ENCODE measurements at regions not wholly inside any gene's neighbourhood (a gene's known extent, or its start where the extent isn't known, plus 50 kb on each side); places are given as distances from the start of the nearest gene placed in this dataset.
"Not testable (repeated sequence)": the region's sequence is repeated elsewhere in the genome, so short reads cannot be mapped to it uniquely, and the experiment has no call there.

GRCh38 chr15:24435075-24435820, 240.3 kb upstream of the NPAP1 start:
- H3K9me3 ChIP-seq; H3K27ac ChIP-seq; H3K27me3 ChIP-seq; intact Hi-C loops (cut with DNase I); H3K9ac ChIP-seq (ENCODE audit: low read depth in 2 of 2, low read length in 2 of 2); H3K4me3 ChIP-seq; H3K4me1 ChIP-seq; H3K36me3 ChIP-seq: not testable (repeated sequence)
- DNase-seq: peak; percentile 35

DNA sequence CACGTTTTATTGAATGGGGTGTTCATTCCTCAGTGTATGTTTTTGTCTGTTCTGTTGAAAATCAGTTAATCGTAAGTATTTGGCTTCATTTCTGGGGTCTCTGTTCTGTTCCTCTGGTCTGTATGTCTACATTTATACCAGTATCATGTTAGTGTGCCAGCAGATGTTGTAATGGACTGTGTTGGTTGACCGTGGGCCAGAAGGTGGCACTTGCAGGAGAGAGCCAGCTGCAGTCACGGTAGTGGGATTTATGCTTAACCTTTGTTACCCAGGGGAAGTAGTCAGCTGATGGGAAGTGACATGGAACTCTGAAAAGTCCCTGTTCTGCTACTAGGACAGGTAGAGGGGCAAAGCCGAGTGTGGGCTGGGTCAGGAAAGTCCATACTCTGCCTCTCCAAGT, 238.3 kb upstream of the NPAP1 start:
- H3K4me1 ChIP-seq; H3K27ac ChIP-seq; intact Hi-C loops (cut with DNase I); H3K4me3 ChIP-seq; H3K27me3 ChIP-seq; H3K36me3 ChIP-seq; DNase-seq; H3K9me3 ChIP-seq; H3K9ac ChIP-seq (ENCODE audit: low read depth in 2 of 2, low read length in 2 of 2): not testable (repeated sequence)

GRCh38 chr15:24437735-24438134, 237.8 kb upstream of the NPAP1 start:
- DNase-seq; H3K4me1 ChIP-seq; H3K9ac ChIP-seq (ENCODE audit: low read depth in 2 of 2, low read length in 2 of 2); H3K27me3 ChIP-seq; H3K4me3 ChIP-seq; H3K36me3 ChIP-seq; H3K27ac ChIP-seq; intact Hi-C loops (cut with DNase I); H3K9me3 ChIP-seq: not testable (repeated sequence)

GRCh38 chr15:24477107-24478025, 198.2 kb upstream of the NPAP1 start:
- DNase-seq; intact Hi-C loops (cut with DNase I); H3K27ac ChIP-seq; H3K4me1 ChIP-seq; H3K4me3 ChIP-seq; H3K9me3 ChIP-seq; H3K36me3 ChIP-seq; H3K9ac ChIP-seq (ENCODE audit: low read depth in 2 of 2, low read length in 2 of 2); H3K27me3 ChIP-seq: not testable (repeated sequence)

GRCh38 chr15:24485885-24486567, 189.5 kb upstream of the NPAP1 start:
- H3K4me1 ChIP-seq; H3K27ac ChIP-seq; H3K9ac ChIP-seq (ENCODE audit: low read depth in 2 of 2, low read length in 2 of 2); DNase-seq; intact Hi-C loops (cut with DNase I); H3K27me3 ChIP-seq; H3K4me3 ChIP-seq; H3K9me3 ChIP-seq; H3K36me3 ChIP-seq: not testable (repeated sequence)

DNA sequence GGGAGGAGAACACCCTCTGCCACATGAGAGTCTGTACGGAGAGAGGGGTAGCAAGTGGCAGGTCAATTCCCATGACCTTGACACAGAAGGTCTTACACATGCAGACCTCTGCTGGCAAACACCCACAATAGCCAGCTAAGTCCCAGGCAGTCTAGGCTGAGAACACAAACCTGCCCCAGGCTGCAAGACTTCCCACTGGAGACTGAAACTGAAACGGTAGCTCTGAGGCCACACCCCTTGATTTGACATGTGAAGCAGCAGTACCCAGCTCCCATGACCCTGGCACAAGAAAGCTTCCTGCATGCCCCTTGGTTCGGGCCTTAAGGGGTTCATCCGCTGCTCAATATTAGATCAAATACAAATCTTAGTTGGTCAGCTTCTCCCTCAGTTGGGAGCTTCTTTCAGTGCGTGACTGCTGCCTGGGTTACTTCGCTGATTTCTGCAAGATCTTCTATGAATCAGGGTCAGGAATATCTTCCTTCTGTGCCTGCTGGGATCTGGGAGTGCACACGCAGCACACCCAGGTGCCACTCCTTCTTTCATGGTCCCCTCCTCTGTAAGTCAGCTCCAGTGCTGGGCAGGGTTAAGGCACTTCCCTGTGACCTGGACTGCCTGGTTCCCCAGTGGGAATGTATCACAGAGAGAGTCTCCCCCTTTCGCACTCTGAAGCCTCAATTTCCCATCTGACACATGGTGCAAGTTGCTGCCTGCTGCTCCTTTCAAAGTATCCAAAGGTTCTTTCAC, 187.2 kb upstream of the NPAP1 start:
- H3K9ac ChIP-seq (ENCODE audit: low read depth in 2 of 2, low read length in 2 of 2); H3K27me3 ChIP-seq; DNase-seq; H3K27ac ChIP-seq; H3K4me1 ChIP-seq; H3K9me3 ChIP-seq; H3K36me3 ChIP-seq; intact Hi-C loops (cut with DNase I); H3K4me3 ChIP-seq: not testable (repeated sequence)

GRCh38 chr15:24505216-24505615, 170.4 kb upstream of the NPAP1 start:
- DNase-seq; H3K9ac ChIP-seq (ENCODE audit: low read depth in 2 of 2, low read length in 2 of 2); H3K36me3 ChIP-seq; intact Hi-C loops (cut with DNase I); H3K27me3 ChIP-seq; H3K9me3 ChIP-seq; H3K27ac ChIP-seq; H3K4me3 ChIP-seq; H3K4me1 ChIP-seq: not testable (repeated sequence)

DNA sequence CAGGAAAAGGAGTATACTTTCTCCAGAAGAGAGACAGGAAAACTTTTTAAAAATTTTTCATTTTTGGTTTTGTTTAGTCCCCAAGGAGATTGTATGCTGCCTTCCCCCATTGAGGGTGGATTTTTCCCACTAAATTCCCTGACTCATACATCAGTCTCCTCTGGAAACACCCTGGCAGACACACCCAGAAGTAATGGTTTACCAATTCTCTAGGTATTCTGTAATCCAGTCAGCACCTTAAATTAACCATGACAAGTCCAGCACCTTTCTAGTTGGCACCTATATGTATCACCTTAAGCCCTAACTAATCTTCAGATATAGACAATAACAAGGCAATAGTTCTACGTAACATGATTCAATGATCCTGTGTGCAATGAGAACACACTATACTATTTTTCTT, 165.9 kb upstream of the NPAP1 start:
- DNase-seq; H3K4me3 ChIP-seq; H3K4me1 ChIP-seq; H3K36me3 ChIP-seq; intact Hi-C loops (cut with DNase I); H3K27ac ChIP-seq; H3K9me3 ChIP-seq; H3K9ac ChIP-seq (ENCODE audit: low read depth in 2 of 2, low read length in 2 of 2); H3K27me3 ChIP-seq: not testable (repeated sequence)

- H3K4me1 ChIP-seq; H3K36me3 ChIP-seq; H3K27ac ChIP-seq; H3K4me3 ChIP-seq; intact Hi-C loops (cut with DNase I); DNase-seq; H3K9me3 ChIP-seq; H3K9ac ChIP-seq (ENCODE audit: low read depth in 2 of 2, low read length in 2 of 2); H3K27me3 ChIP-seq: not testable (repeated sequence)
Observed at GRCh38 chr15:24511598-24511997, 164.0 kb upstream of the NPAP1 start.

- intact Hi-C loops (cut with DNase I); H3K4me1 ChIP-seq; H3K9me3 ChIP-seq; H3K27me3 ChIP-seq; DNase-seq; H3K36me3 ChIP-seq; H3K9ac ChIP-seq (ENCODE audit: low read depth in 2 of 2, low read length in 2 of 2); H3K4me3 ChIP-seq; H3K27ac ChIP-seq: not testable (repeated sequence)
Observed at GRCh38 chr15:24518772-24519171, 156.8 kb upstream of the NPAP1 start.

DNA sequence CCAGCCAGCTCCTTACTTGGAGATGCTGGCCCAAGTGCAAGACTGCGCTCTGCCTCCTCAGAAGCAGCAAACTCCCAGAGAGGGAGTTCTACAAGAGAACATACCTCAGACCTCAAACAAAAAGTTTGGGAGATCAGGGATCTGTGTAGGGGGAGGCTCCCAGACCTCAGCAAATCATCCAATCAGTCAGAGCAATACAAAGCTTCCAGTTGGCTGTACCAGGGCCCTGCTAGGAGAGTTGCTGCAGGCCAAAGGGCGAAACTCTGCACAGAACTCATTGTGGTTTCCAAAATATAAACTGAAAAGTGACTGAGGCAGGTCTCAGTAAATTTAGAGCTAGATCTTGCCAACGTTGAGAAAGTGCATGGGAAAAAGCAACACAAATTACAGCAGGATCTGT, 144.3 kb upstream of the NPAP1 start:
- intact Hi-C loops (cut with DNase I); DNase-seq; H3K36me3 ChIP-seq; H3K4me3 ChIP-seq; H3K9ac ChIP-seq (ENCODE audit: low read depth in 2 of 2, low read length in 2 of 2); H3K27ac ChIP-seq; H3K27me3 ChIP-seq; H3K4me1 ChIP-seq; H3K9me3 ChIP-seq: not testable (repeated sequence)

GRCh38 chr15:24534032-24534431, 141.5 kb upstream of the NPAP1 start:
- DNase-seq; H3K36me3 ChIP-seq; H3K9ac ChIP-seq (ENCODE audit: low read depth in 2 of 2, low read length in 2 of 2); H3K4me3 ChIP-seq; H3K27ac ChIP-seq; H3K9me3 ChIP-seq; H3K4me1 ChIP-seq; H3K27me3 ChIP-seq; intact Hi-C loops (cut with DNase I): not testable (repeated sequence)

DNA sequence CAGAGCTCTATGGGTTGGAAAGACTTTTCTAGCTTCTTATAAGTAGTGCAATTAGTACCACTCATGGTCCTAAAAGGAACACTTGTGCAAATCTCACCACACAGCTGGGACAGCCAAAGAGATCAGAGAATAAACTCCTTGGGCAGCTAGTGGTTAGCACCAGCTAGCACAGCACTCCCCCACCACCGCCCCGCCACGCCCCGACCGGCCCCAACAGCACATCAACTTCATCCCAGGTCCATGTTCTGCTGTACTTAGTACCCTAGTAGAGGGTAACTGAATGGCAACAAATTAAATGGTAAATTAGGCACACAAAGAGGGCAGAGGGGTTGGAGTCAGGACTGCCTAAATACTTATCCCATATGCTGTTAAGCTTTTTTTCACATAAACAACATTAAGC, 118.3 kb upstream of the NPAP1 start:
- H3K36me3 ChIP-seq; intact Hi-C loops (cut with DNase I); H3K27me3 ChIP-seq; H3K27ac ChIP-seq; H3K4me3 ChIP-seq; DNase-seq; H3K9ac ChIP-seq (ENCODE audit: low read depth in 2 of 2, low read length in 2 of 2); H3K4me1 ChIP-seq; H3K9me3 ChIP-seq: not testable (repeated sequence)

All from colonic mucosa (tissue), 4 donors.